HEK293 (cell line): ENCODE measurements at regions not wholly inside any gene's neighbourhood (a gene's known extent, or its start where the extent isn't known, plus 50 kb on each side); places are given as distances from the start of the nearest gene placed in this dataset.

Source experiments
- ZBTB20 ChIP-seq: fragments of 450-650 bp; formaldehyde crosslinking; IDR thresholded peaks from 2 replicates; pipeline ENCODE4 v1.5.1; 2016; ENCODE audit warnings: missing biosample characterization, missing genetic modification characterization
- ZNF112 ChIP-seq: fragments of 450-650 bp; formaldehyde crosslinking; IDR thresholded peaks from 2 replicates; pipeline ENCODE4 v1.5.0; 2017; ENCODE audit warnings: missing biosample characterization, missing genetic modification characterization
- ZNF16 ChIP-seq: fragments of 450-650 bp; formaldehyde crosslinking; IDR thresholded peaks from 2 replicates; pipeline ENCODE4 v1.5.1; 2016; ENCODE audit warnings: low read depth, missing biosample characterization, missing genetic modification characterization
- ZNF214 ChIP-seq: fragments of 450-650 bp; formaldehyde crosslinking; IDR thresholded peaks from 2 replicates; pipeline ENCODE4 v1.5.1; 2017; ENCODE audit warnings: missing biosample characterization, mild to moderate bottlenecking, missing genetic modification characterization, borderline replicate concordance
- ZNF274 ChIP-seq, 2 experiments: fragments of 200-500 bp in 1 of 2; fragments of 450-650 bp in 1 of 2; sonication (Bioruptor generic) in 1 of 2; formaldehyde crosslinking in 1 of 2; IDR thresholded peaks; 2 replicates each; pipeline versions ENCODE4 v1.5.1 to v1.6.1; 2014 to 2016; ENCODE audit warnings: borderline replicate concordance in 1 of 2, inconsistent platforms in 1 of 2, low read length in 1 of 2, missing biosample characterization in 1 of 2, missing genetic modification characterization in 1 of 2
- ZNF544 ChIP-seq: fragments of 450-650 bp; formaldehyde crosslinking; IDR thresholded peaks from 2 replicates; pipeline ENCODE4 v1.5.0; 2017; ENCODE audit warnings: missing biosample characterization, missing genetic modification characterization
- TF ChIP-seq, protein P1 (sequence below): fragments of 450-650 bp; formaldehyde crosslinking; IDR thresholded peaks from 2 replicates; pipeline ENCODE4 v1.5.1; 2016; ENCODE audit warnings: missing biosample characterization, missing genetic modification characterization
- TF ChIP-seq, protein P2 (sequence below): fragments of 450-650 bp; formaldehyde crosslinking; IDR thresholded peaks from 2 replicates; pipeline ENCODE4 v1.5.0; 2017; ENCODE audit warnings: missing biosample characterization, missing genetic modification characterization, borderline replicate concordance
- TF ChIP-seq, protein P3 (sequence below): fragments of 450-650 bp; formaldehyde crosslinking; IDR thresholded peaks from 2 replicates; pipeline ENCODE4 v1.5.1; 2016; ENCODE audit warnings: missing biosample characterization, missing genetic modification characterization
- TF ChIP-seq, protein P4 (sequence below): fragments of 450-650 bp; formaldehyde crosslinking; IDR thresholded peaks from 2 replicates; pipeline ENCODE4 v1.5.1; 2016; ENCODE audit warnings: missing biosample characterization, missing genetic modification characterization

DNA sequence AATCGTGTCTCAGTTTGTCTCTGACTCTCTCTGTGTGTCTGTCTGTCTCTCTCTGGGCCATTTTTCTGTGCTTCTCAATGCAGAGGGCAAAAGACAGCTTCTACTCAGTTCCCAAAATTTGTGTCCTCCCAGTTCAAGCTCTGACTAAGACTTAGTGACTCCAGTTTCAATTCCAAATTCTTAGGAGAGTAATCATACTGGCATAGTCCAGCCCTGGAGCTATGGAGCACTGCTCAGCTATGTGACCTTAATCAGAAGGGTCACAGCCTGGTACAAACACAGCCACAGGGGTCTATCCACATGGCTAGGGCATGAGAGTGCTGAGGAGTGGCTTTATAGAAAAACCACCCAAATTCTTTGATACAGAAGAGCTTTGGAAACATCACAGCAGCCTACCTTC is 91.9 kb downstream of the FOXF2 start:
- TF ChIP-seq, protein P1, sequence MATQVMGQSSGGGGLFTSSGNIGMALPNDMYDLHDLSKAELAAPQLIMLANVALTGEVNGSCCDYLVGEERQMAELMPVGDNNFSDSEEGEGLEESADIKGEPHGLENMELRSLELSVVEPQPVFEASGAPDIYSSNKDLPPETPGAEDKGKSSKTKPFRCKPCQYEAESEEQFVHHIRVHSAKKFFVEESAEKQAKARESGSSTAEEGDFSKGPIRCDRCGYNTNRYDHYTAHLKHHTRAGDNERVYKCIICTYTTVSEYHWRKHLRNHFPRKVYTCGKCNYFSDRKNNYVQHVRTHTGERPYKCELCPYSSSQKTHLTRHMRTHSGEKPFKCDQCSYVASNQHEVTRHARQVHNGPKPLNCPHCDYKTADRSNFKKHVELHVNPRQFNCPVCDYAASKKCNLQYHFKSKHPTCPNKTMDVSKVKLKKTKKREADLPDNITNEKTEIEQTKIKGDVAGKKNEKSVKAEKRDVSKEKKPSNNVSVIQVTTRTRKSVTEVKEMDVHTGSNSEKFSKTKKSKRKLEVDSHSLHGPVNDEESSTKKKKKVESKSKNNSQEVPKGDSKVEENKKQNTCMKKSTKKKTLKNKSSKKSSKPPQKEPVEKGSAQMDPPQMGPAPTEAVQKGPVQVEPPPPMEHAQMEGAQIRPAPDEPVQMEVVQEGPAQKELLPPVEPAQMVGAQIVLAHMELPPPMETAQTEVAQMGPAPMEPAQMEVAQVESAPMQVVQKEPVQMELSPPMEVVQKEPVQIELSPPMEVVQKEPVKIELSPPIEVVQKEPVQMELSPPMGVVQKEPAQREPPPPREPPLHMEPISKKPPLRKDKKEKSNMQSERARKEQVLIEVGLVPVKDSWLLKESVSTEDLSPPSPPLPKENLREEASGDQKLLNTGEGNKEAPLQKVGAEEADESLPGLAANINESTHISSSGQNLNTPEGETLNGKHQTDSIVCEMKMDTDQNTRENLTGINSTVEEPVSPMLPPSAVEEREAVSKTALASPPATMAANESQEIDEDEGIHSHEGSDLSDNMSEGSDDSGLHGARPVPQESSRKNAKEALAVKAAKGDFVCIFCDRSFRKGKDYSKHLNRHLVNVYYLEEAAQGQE (tag by site-specific recombination), result no peak
- TF ChIP-seq, protein P2, sequence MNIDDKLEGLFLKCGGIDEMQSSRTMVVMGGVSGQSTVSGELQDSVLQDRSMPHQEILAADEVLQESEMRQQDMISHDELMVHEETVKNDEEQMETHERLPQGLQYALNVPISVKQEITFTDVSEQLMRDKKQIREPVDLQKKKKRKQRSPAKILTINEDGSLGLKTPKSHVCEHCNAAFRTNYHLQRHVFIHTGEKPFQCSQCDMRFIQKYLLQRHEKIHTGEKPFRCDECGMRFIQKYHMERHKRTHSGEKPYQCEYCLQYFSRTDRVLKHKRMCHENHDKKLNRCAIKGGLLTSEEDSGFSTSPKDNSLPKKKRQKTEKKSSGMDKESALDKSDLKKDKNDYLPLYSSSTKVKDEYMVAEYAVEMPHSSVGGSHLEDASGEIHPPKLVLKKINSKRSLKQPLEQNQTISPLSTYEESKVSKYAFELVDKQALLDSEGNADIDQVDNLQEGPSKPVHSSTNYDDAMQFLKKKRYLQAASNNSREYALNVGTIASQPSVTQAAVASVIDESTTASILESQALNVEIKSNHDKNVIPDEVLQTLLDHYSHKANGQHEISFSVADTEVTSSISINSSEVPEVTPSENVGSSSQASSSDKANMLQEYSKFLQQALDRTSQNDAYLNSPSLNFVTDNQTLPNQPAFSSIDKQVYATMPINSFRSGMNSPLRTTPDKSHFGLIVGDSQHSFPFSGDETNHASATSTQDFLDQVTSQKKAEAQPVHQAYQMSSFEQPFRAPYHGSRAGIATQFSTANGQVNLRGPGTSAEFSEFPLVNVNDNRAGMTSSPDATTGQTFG, result no peak
- TF ChIP-seq, protein P3, sequence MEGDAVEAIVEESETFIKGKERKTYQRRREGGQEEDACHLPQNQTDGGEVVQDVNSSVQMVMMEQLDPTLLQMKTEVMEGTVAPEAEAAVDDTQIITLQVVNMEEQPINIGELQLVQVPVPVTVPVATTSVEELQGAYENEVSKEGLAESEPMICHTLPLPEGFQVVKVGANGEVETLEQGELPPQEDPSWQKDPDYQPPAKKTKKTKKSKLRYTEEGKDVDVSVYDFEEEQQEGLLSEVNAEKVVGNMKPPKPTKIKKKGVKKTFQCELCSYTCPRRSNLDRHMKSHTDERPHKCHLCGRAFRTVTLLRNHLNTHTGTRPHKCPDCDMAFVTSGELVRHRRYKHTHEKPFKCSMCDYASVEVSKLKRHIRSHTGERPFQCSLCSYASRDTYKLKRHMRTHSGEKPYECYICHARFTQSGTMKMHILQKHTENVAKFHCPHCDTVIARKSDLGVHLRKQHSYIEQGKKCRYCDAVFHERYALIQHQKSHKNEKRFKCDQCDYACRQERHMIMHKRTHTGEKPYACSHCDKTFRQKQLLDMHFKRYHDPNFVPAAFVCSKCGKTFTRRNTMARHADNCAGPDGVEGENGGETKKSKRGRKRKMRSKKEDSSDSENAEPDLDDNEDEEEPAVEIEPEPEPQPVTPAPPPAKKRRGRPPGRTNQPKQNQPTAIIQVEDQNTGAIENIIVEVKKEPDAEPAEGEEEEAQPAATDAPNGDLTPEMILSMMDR, result no peak
- TF ChIP-seq, protein P4, sequence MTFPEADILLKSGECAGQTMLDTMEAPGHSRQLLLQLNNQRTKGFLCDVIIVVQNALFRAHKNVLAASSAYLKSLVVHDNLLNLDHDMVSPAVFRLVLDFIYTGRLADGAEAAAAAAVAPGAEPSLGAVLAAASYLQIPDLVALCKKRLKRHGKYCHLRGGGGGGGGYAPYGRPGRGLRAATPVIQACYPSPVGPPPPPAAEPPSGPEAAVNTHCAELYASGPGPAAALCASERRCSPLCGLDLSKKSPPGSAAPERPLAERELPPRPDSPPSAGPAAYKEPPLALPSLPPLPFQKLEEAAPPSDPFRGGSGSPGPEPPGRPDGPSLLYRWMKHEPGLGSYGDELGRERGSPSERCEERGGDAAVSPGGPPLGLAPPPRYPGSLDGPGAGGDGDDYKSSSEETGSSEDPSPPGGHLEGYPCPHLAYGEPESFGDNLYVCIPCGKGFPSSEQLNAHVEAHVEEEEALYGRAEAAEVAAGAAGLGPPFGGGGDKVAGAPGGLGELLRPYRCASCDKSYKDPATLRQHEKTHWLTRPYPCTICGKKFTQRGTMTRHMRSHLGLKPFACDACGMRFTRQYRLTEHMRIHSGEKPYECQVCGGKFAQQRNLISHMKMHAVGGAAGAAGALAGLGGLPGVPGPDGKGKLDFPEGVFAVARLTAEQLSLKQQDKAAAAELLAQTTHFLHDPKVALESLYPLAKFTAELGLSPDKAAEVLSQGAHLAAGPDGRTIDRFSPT (tag by site-specific recombination), result no peak
- TF ChIP-seq ZNF214 (tag by site-specific recombination) (no peak), ZNF112 (tag by site-specific recombination) (no peak), ZNF544 (tag by site-specific recombination) (no peak), ZNF274 (IDR thresholded peaks at IDR 0.05; ENCODE audit: low read length) (no peak), ZNF274 (tag by site-specific recombination; IDR thresholded peaks at IDR 0.05; ENCODE audit: borderline replicate concordance) (no peak), ZBTB20 (no peak), ZNF16 (tag by site-specific recombination) (no peak)
